ENCODE measurements at regions not wholly inside any gene's neighbourhood (a gene's known extent, or its start where the extent isn't known, plus 50 kb on each side); places are given as distances from the start of the nearest gene placed in this dataset.

- Histone ChIP-seq H3K36me3 (no peaks in the 10 kb centered on the region), H3K4me3 (no peak overlapping the region), H3K9me3 (no peaks in the 10 kb centered on the region), H3K27me3 (no peaks in the 10 kb centered on the region)
- no peak for DNase-seq
Measured at GRCh38 chr18:40371673-40372072, 1583.4 kb upstream of the PIK3C3 start.

GRCh38 chr18:40367576-40367975 lies 1587.5 kb upstream of the PIK3C3 start:
- no peak for DNase-seq
- Histone ChIP-seq H3K27me3 (no peaks in the 10 kb centered on the region), H3K36me3 (no peaks in the 10 kb centered on the region), H3K9me3 (no peaks in the 10 kb centered on the region), H3K4me3 (no peak overlapping the region)

GRCh38 chr18:40366521-40366920 lies 1588.5 kb upstream of the PIK3C3 start:
- no peak for DNase-seq
- H3K4me3 ChIP-seq, result no peak overlapping the region

GRCh38 chr18:40365526-40365925 lies 1589.5 kb upstream of the PIK3C3 start:
- no peaks in the 10 kb centered on the region for H3K36me3 ChIP-seq
- no peaks in the 10 kb centered on the region for H3K9me3 ChIP-seq
- DNase-seq, result no peak
- no peak overlapping the region for H3K4me3 ChIP-seq
- H3K27me3 ChIP-seq, result no peaks in the 10 kb centered on the region

More at GRCh38 chr18:40366521-40366920, 1588.5 kb upstream of the PIK3C3 start:
- H3K36me3 ChIP-seq, result no peaks in the 10 kb centered on the region
- no peaks in the 10 kb centered on the region for H3K27me3 ChIP-seq
- H3K9me3 ChIP-seq, result no peaks in the 10 kb centered on the region

GRCh38 chr18:40360558-40360957 lies 1594.5 kb upstream of the PIK3C3 start:
- Histone ChIP-seq H3K36me3 (no peaks in the 10 kb centered on the region), H3K27me3 (no peaks in the 10 kb centered on the region), H3K4me3 (no peak overlapping the region), H3K9me3 (no peaks in the 10 kb centered on the region)
- DNase-seq, result no peak

- DNase-seq, result no peak
- H3K36me3 ChIP-seq, result no peaks in the 10 kb centered on the region
- no peaks in the 10 kb centered on the region for H3K27me3 ChIP-seq
- no peaks in the 10 kb centered on the region for H3K9me3 ChIP-seq
- H3K4me3 ChIP-seq, result no peak overlapping the region
Measured at GRCh38 chr18:40357536-40357935, 1597.5 kb upstream of the PIK3C3 start.

GRCh38 chr18:40356168-40356567 lies 1598.9 kb upstream of the PIK3C3 start:
- H3K27me3 ChIP-seq, result no peaks in the 10 kb centered on the region
- H3K36me3 ChIP-seq, result no peaks in the 10 kb centered on the region
- H3K9me3 ChIP-seq, result no peaks in the 10 kb centered on the region
- H3K4me3 ChIP-seq, result no peak overlapping the region
- DNase-seq, result no peak

GRCh38 chr18:40355726-40356125 lies 1599.3 kb upstream of the PIK3C3 start:
- H3K9me3 ChIP-seq, result no peaks in the 10 kb centered on the region
- DNase-seq, result peak; percentile 42
- H3K4me3 ChIP-seq, result no peak overlapping the region
- H3K36me3 ChIP-seq, result no peaks in the 10 kb centered on the region
- H3K27me3 ChIP-seq, result no peaks in the 10 kb centered on the region

- no peaks in the 10 kb centered on the region for H3K36me3 ChIP-seq
- H3K9me3 ChIP-seq, result no peaks in the 10 kb centered on the region
- H3K27me3 ChIP-seq, result no peaks in the 10 kb centered on the region
- DNase-seq, result no peak
- no peak overlapping the region for H3K4me3 ChIP-seq
Measured at GRCh38 chr18:40348196-40348595, 1606.8 kb upstream of the PIK3C3 start.

GRCh38 chr18:40347261-40347660 lies 1607.8 kb upstream of the PIK3C3 start:
- H3K4me3 ChIP-seq, result no peak overlapping the region
- DNase-seq, result no peak
- H3K27me3 ChIP-seq, result no peaks in the 10 kb centered on the region
- no peaks in the 10 kb centered on the region for H3K9me3 ChIP-seq
- no peaks in the 10 kb centered on the region for H3K36me3 ChIP-seq

- no peak for DNase-seq
- Histone ChIP-seq H3K36me3 (no peaks in the 10 kb centered on the region), H3K27me3 (no peaks in the 10 kb centered on the region), H3K9me3 (no peaks in the 10 kb centered on the region), H3K4me3 (no peak overlapping the region)
Measured at GRCh38 chr18:40346146-40346545, 1608.9 kb upstream of the PIK3C3 start.

GRCh38 chr18:40341701-40342100 lies 1613.3 kb upstream of the PIK3C3 start:
- no peak overlapping the region for H3K4me3 ChIP-seq
- DNase-seq, result no peak
- H3K27me3 ChIP-seq, result no peaks in the 10 kb centered on the region
- H3K9me3 ChIP-seq, result no peaks in the 10 kb centered on the region
- no peaks in the 10 kb centered on the region for H3K36me3 ChIP-seq

- Histone ChIP-seq H3K36me3 (no peaks in the 10 kb centered on the region), H3K27me3 (no peaks in the 10 kb centered on the region), H3K9me3 (no peaks in the 10 kb centered on the region; the same call in 1 of the 2 replicates), H3K4me3 (no peak overlapping the region)
- no peak for DNase-seq
Measured at GRCh38 chr18:40338284-40338683, 1616.8 kb upstream of the PIK3C3 start.

GRCh38 chr18:40326985-40327384 lies 1628.0 kb upstream of the PIK3C3 start:
- DNase-seq, result no peak
- no peak overlapping the region for H3K4me3 ChIP-seq
- no peaks in the 10 kb centered on the region for H3K27me3 ChIP-seq
- peaks cover 2% of the 10 kb centered on the region; the same call in 1 of the 2 replicates for H3K9me3 ChIP-seq
- H3K36me3 ChIP-seq, result no peaks in the 10 kb centered on the region

GRCh38 chr18:40325988-40326387 lies 1629.0 kb upstream of the PIK3C3 start:
- H3K9me3 ChIP-seq, result no peaks in the 10 kb centered on the region
- H3K36me3 ChIP-seq, result no peaks in the 10 kb centered on the region
- no peak for DNase-seq
- no peaks in the 10 kb centered on the region for H3K27me3 ChIP-seq
- no peak overlapping the region for H3K4me3 ChIP-seq

GRCh38 chr18:40314199-40314598 lies 1640.8 kb upstream of the PIK3C3 start:
- Histone ChIP-seq H3K9me3 (no peaks in the 10 kb centered on the region), H3K36me3 (no peaks in the 10 kb centered on the region), H3K27me3 (no peaks in the 10 kb centered on the region), H3K4me3 (no peak overlapping the region)
- no peak for DNase-seq

GRCh38 chr18:40313030-40313642 lies 1641.9 kb upstream of the PIK3C3 start:
- H3K9me3 ChIP-seq, result no peaks in the 10 kb centered on the region
- no peak overlapping the region for H3K4me3 ChIP-seq
- no peaks in the 10 kb centered on the region for H3K36me3 ChIP-seq
- H3K27me3 ChIP-seq, result no peaks in the 10 kb centered on the region
- no peak for DNase-seq

GRCh38 chr18:40307627-40308026 lies 1647.4 kb upstream of the PIK3C3 start:
- Histone ChIP-seq H3K4me3 (no peak overlapping the region), H3K27me3 (no peaks in the 10 kb centered on the region), H3K9me3 (no peaks in the 10 kb centered on the region), H3K36me3 (no peaks in the 10 kb centered on the region)
- DNase-seq, result no peak

Data from MG63 (cell line).